ENCODE measurements at regions not wholly inside any gene's neighbourhood (a gene's known extent, or its start where the extent isn't known, plus 50 kb on each side); places are given as distances from the start of the nearest gene placed in this dataset.

DNA sequence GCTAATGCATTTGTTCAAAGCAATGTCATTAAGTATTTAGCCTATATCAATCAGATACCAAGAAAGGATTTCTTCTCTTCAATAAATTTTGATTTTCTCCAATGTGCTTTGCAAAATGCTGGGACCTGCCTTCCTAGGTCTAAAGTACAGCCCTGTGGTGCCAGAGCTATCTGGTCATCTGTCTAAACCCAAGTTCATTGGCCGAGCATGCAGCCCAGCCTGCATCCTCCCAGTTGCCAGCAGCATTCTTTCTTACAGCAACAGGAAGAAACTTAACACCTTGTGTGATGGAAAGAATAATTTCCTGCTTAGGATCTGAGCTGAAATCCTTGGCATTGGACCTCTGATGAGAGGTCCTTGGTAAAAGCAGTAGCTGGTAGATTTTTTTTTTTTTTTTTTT lies 310.0 kb downstream of the RBM26 start:
- DNase-seq (ENCODE audit: extremely low read depth, low read depth, low spot score) = no peak

- DNase-seq (ENCODE audit: extremely low read depth, low read depth, low spot score) = no peak
Observed at GRCh38 chr13:79090552-79091124, 315.4 kb downstream of the RBM26 start.

DNA sequence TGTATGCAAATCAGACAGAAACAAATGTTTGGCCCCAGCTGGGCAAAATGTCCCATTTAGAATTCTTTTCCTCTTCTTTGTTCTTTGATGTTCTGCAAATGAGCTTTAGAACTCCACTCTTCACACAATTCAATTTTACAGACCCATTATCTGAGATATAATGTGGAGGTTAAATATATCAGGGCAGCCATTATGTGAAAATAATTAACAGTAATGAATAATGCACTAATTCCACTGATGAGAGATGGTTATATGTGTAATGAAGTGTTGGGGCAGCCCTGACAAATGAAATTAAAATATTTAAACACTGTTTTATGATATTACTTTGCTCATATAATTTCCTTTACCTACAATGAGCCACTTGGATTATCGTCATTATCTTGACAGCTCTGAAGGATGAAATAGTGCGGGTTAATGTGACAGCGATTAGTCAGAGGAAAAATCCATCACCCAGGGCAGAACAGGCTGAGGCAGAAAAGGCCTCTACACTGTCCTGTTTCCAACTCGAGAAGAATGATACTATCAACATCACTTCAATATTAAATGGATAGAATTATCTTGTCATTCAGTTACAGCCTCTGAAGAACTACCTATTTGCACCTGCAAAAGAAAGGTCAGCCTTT lies 321.1 kb downstream of the RBM26 start:
- no peak for DNase-seq (ENCODE audit: extremely low read depth, low read depth, low spot score)

DNA sequence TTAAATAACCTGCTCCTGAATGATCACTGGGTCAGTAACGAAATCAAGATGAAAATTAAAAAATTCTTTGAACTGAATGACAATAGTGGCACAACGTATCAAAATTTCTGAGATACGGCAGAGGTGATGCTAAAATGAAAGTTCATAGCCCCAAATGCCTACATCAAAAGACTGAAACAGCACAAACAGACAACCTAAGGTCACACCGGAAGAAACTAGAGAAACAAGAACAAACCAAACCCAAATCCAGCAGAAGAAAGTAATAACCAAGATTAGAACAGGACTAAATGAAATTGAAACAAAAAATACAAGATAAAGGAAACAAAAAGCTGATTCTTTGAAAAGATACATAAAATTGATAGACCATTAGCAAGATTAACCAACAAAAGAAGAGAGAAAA lies 324.1 kb downstream of the RBM26 start:
- DNase-seq (ENCODE audit: extremely low read depth, low read depth, low spot score) = no peak

DNA sequence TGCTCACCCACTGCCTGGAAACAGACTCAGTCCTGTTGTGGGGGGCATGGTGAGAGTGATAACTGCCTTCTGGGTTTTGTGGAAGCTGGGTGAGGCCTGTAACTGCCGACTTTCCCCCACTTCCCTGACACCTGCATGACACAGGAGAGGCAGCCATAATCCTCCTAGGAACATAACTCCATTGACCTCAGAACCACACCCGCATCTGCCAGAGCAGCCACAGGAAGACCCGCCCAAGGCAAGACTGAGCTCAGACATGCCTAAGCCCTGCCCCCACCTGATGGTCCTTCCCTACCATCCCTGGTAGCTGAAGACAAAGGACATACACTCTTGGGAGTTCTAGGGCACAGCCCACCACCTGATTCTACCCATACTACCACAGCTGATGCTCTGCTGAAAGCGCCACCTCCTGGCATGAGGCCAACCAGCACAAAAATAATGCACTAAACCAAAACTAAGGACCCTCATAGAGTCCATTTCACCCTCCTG lies 326.7 kb downstream of the RBM26 start:
- no peak for DNase-seq (ENCODE audit: extremely low read depth, low read depth, low spot score)

DNA sequence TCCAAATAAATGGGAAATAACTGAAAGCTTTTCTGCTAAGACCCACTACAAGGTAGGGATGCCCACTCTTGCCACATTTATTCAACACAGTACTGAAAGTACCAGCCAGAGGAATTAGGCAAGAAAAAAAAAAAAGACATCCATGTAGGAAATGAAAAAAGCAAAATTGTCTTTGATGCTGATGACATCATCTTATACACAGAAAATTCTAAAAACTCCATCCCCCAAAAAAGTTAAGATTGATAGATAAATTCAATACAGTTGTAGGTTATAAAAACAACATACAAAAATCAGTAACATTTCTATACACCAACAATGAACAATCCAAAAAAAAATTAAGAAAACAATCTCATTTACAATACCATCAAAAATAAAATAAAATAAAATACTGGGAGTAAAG lies 330.4 kb downstream of the RBM26 start:
- DNase-seq (ENCODE audit: extremely low read depth, low read depth, low spot score) = no peak

GRCh38 chr13:79070343-79070974 lies 335.6 kb downstream of the RBM26 start:
- DNase-seq (ENCODE audit: extremely low read depth, low read depth, low spot score) = no peak

GRCh38 chr13:79062291-79062690 lies 343.8 kb downstream of the RBM26 start:
- no peak for DNase-seq (ENCODE audit: extremely low read depth, low read depth, low spot score)

DNA sequence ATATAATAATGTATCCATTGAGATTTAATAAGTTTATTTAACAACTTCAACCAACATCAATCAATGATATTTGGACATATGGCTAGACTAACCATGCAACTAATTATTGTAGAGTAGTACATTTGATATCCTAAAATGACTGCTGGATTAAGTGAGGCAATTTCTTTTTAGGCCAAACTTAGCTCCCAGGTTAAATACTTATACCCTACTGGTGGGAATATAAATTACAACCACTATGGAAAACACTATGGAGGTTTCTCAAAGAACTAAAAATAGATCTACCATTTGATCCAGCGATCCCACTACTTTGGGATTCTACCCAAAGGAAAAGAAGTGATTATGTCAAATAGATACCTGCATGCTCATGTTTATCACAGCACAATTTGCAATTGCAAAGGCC lies 345.8 kb downstream of the RBM26 start:
- DNase-seq (ENCODE audit: extremely low read depth, low read depth, low spot score) = no peak

DNA sequence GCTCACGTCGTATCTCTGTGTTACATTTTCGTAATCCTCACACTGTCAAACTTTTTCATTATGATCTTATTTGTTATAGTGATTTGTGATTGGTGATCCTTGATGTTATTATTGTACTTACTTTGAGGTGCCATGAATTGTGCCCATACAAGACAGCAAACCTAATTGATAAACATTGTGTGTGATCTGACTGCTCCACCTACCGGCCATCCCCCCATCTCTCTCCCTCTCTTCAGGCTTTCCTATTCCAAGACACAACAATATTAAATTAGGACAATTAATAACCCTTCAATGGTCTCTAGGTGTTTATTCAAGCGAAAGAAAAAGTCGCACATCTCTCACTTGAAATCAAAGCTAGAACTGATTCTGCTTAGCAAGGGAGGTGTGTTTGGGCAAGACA lies 349.3 kb downstream of the RBM26 start:
- no peak for DNase-seq (ENCODE audit: extremely low read depth, low read depth, low spot score)

DNA sequence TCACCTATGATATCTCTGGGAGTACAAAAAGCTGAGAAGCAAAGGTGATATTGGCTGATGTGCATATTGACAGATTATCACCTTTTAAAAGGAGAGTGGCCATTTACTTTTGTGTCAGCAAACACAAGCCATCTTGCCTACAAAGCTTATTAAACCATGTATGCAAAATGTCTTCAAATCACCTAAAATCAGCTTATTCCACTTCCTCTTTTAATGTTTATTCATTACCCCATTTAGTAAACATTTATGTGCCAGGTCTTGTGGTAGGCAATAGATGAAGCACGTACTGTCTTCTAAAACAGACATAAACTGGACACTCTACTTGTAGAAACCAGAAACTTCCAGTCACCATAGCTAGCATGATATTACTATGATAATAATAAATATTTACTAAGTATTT lies 354.6 kb downstream of the RBM26 start:
- no peak for DNase-seq (ENCODE audit: extremely low read depth, low read depth, low spot score)

DNA sequence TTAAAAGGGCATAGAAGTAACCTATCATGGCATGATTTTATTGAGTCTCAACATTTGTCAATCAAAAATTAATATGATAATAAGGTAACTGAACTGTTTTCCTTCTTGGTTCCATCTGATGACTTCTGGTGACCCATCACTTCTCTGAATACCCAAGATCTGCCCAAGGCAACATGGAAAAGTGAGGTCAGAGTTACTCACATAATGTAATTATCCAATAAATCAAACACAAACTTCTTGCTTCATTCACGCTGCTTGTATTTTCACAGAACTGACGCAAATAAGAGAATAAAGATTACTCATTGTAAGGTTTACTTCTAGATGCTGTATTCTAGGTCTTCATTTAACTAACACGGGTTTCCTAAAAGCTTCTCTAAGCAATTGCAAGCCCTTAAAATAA lies 361.6 kb downstream of the RBM26 start:
- DNase-seq (ENCODE audit: extremely low read depth, low read depth, low spot score) = no peak

DNA sequence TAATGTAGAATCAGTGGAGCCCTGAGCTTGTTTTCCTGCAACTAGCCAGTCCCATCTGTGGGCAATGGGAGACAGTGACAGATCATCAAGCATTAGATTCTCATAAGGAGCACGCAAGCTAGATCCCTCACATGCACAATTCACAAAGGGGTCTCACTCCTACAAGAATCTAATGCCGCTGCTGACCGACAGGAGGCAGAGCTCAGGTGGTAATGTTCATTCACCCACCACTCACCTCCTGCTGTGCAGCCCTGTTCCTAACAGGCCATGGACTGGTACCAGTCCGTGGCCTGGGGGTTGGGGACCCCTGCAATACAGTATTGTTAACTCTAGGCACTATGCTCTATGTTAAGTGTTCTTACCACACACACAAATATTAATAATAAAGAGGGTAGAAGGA lies 362.8 kb downstream of the RBM26 start:
- DNase-seq (ENCODE audit: extremely low read depth, low read depth, low spot score) = no peak

- DNase-seq (ENCODE audit: extremely low read depth, low read depth, low spot score) = no peak
Observed at GRCh38 chr13:79037197-79037596, 368.9 kb downstream of the RBM26 start.

DNA sequence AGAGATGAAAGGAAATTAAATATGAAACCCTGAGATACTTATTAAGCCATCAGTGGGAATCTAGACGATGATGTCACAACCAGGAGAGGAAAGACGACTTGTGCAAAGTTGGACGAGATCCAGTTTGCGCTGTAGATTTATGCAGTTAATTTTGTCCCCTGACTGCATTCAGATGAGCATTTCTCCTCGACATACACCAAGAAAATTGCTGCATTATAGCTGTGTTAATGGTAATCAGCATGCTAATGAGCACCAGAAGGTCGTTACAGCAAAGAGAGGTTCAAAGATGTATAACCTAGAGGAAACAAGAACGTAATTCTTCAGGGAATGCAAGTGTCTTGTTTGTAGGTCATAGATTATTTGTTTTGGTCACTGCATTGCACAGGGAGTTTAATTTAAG lies 371.7 kb downstream of the RBM26 start:
- no peak for DNase-seq (ENCODE audit: extremely low read depth, low read depth, low spot score)

DNA sequence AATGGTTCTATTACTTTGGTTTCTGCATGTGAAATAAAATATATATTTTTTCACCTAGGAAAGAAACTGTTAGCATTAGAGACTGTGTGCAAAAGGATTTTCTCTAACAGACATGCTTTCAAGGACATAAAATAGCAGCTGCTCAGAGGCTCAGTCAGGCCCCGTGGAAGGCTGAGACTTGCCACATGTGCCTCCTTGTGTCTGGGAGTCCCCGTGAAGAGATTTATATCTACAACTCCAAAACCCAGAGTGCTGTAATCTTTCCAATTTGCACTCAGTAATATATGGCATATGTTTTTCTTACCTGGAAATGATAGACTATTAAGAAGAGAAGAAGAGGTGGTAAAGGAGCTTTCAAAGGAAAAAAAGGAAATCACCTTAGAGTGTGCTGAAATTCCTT lies 371.6 kb upstream of the OBI1 start:
- DNase-seq (ENCODE audit: extremely low read depth, low read depth, low spot score) = no peak

- no peak for DNase-seq (ENCODE audit: extremely low read depth, low read depth, low spot score)
Observed at GRCh38 chr13:79018166-79018565, 359.2 kb upstream of the OBI1 start.

DNA sequence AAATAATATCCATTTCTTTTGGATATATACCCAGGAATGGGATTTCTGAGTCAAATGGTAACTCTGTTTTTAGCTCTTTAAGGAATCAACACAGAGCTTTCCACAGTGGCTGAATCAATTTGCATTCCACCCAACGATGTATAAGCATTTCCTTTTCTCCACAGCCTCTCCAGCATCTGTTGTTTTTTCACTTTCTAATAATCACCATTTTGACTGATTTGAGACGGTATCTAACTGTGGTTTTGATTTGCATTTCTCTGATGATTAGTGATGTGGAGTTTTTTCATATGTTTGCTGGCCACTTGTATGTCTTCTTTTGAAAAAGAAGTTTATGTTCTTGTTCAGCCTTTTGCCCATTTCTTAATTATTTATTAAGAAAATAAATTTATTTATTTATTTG lies 352.2 kb upstream of the OBI1 start:
- no peak for DNase-seq (ENCODE audit: extremely low read depth, low read depth, low spot score)

- DNase-seq (ENCODE audit: extremely low read depth, low read depth, low spot score) = no peak
Observed at GRCh38 chr13:79003989-79004898, 345.3 kb upstream of the OBI1 start.

GRCh38 chr13:78999494-78999893 lies 340.5 kb upstream of the OBI1 start:
- DNase-seq (ENCODE audit: extremely low read depth, low read depth, low spot score) = no peak

GRCh38 chr13:78998630-78999315 lies 339.8 kb upstream of the OBI1 start:
- DNase-seq (ENCODE audit: extremely low read depth, low read depth, low spot score) = no peak

All from glomerular endothelial cell (primary cell).